Astrocyte (in vitro differentiated cells and primary cell): ENCODE measurements at regions not wholly inside any gene's neighbourhood (a gene's known extent, or its start where the extent isn't known, plus 50 kb on each side); places are given as distances from the start of the nearest gene placed in this dataset.

Experiments used
- EZH2 ChIP-seq: IDR thresholded peaks from 2 replicates; pipeline ENCODE4 v1.6.1; 2012; ENCODE audit warnings: mild to moderate bottlenecking, low read length, inconsistent platforms; ENCODE audit not compliant: insufficient read depth
- TF ChIP-seq, protein P1 (sequence below): IDR thresholded peaks from 2 replicates; pipeline ENCODE4 v1.5.1; 2011; ENCODE audit warnings: low read depth, mild to moderate bottlenecking, inconsistent platforms, low read length, moderate library complexity; ENCODE audit not compliant: insufficient read depth

DNA sequence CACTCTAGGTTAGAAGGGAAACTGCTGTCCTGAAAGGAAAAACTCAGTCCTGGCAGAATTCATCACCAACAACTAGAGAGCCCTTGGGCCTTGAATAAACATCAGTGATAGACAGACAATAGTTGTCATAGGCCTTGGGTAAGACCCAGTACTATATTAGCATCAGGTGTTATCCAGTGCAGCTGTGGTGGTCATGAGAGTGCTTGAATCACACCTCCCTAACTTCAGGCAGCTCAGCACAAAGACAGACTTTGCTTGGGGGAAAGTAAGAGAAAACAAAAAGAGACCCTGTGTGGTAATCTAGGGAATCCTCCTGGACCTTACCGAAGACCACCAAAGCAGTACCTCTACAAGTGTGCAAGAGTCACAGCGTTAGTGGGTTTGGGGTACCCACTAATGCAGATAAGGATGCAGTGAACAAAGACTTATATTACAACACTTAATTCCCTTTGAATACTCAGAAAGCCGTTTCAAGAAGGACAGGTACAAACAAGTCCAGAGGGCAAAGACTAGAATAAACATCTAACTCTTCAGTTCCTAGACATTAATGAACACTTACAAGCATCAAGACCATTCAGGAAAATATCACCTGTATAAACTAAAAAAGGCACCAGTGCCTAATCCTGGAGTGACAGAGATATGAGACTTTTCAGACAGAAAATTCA lies 332.3 kb upstream of the EPHA3 start:
- TF ChIP-seq, protein P1, sequence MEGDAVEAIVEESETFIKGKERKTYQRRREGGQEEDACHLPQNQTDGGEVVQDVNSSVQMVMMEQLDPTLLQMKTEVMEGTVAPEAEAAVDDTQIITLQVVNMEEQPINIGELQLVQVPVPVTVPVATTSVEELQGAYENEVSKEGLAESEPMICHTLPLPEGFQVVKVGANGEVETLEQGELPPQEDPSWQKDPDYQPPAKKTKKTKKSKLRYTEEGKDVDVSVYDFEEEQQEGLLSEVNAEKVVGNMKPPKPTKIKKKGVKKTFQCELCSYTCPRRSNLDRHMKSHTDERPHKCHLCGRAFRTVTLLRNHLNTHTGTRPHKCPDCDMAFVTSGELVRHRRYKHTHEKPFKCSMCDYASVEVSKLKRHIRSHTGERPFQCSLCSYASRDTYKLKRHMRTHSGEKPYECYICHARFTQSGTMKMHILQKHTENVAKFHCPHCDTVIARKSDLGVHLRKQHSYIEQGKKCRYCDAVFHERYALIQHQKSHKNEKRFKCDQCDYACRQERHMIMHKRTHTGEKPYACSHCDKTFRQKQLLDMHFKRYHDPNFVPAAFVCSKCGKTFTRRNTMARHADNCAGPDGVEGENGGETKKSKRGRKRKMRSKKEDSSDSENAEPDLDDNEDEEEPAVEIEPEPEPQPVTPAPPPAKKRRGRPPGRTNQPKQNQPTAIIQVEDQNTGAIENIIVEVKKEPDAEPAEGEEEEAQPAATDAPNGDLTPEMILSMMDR, result no peak
- no peak for TF ChIP-seq EZH2
